Liver (tissue), 8 donors: ENCODE measurements at regions not wholly inside any gene's neighbourhood (a gene's known extent, or its start where the extent isn't known, plus 50 kb on each side); places are given as distances from the start of the nearest gene placed in this dataset.

Experiments used
- DNase-seq: peaks from one replicate; pipeline ENCODE4 v3.0.0-alpha.2; 2017; ENCODE audit warnings: low spot score
- H3K27ac ChIP-seq, 2 donors: one replicate each; pipeline ENCODE4 v1.7.0; 2013; ENCODE audit warnings: inconsistent platforms in 2 of 2, low read length in 2 of 2, control low read depth in 1 of 2, low read depth in 1 of 2, mild to moderate bottlenecking in 1 of 2
- H3K27me3 ChIP-seq, 4 donors: one replicate each; pipeline versions ENCODE4 v1.6.1 to v1.7.0; 2013; ENCODE audit warnings: low read length in 3 of 4, inconsistent platforms in 1 of 4, mild to moderate bottlenecking in 1 of 4, moderate library complexity in 1 of 4; ENCODE audit not compliant: control insufficient read depth in 4 of 4, insufficient read depth in 4 of 4
- H3K36me3 ChIP-seq, 4 donors: one replicate each; pipeline versions ENCODE4 v1.6.1 to v1.7.0; 2013; ENCODE audit warnings: low read length in 3 of 4, mild to moderate bottlenecking in 3 of 4, low read depth in 1 of 4, moderate library complexity in 1 of 4; ENCODE audit not compliant: control insufficient read depth in 4 of 4, insufficient read depth in 3 of 4
- H3K4me1 ChIP-seq, 4 donors: one replicate each; pipeline versions ENCODE4 v1.6.1 to v1.7.0; 2013; ENCODE audit warnings: low read length in 3 of 4, mild to moderate bottlenecking in 3 of 4, moderate library complexity in 1 of 4; ENCODE audit not compliant: control insufficient read depth in 4 of 4, insufficient read depth in 4 of 4
- H3K4me3 ChIP-seq, 3 donors: one replicate each; pipeline versions ENCODE4 v1.6.1 to v1.7.0; 2013; ENCODE audit warnings: low read length in 3 of 3, control low read depth in 1 of 3, low read depth in 1 of 3, mild to moderate bottlenecking in 1 of 3
- H3K9ac ChIP-seq, 2 donors: one replicate each; pipeline ENCODE4 v1.7.0; 2013; ENCODE audit warnings: low read length in 2 of 2, mild to moderate bottlenecking in 2 of 2, moderate library complexity in 2 of 2, control low read depth in 1 of 2, low read depth in 1 of 2
- H3K9me3 ChIP-seq, 4 donors: one replicate each; pipeline versions ENCODE4 v1.6.1 to v1.7.0; 2013; ENCODE audit warnings: low read length in 3 of 4; ENCODE audit not compliant: control insufficient read depth in 4 of 4
- CTCF ChIP-seq: fragments of 150-350 bp; IDR thresholded peaks from 2 replicates; pipeline ENCODE4 v1.5.1; 2017; ENCODE audit warnings: improper control_type of control experiment, low read depth, low read length; ENCODE audit not compliant: missing input control
- EGR1 ChIP-seq, 2 donors: IDR thresholded peaks; 2 replicates each; pipeline ENCODE4 v1.6.1; 2016 to 2018; ENCODE audit warnings: antibody characterized with exemption in 2 of 2, low read depth in 2 of 2
- FOXA1 ChIP-seq: IDR thresholded peaks from 2 replicates; pipeline ENCODE4 v1.6.1; 2016; ENCODE audit warnings: antibody characterized with exemption
- FOXA2 ChIP-seq: IDR thresholded peaks from 2 replicates; pipeline ENCODE4 v1.6.1; 2016; ENCODE audit warnings: antibody characterized with exemption
- GABPA ChIP-seq, 2 donors: IDR thresholded peaks in 1 of 2; conservative IDR thresholded peaks in 1 of 2; 2 replicates each; pipeline ENCODE4 v1.6.1; 2016; ENCODE audit warnings: antibody characterized with exemption in 2 of 2, mild to moderate bottlenecking in 1 of 2, moderate library complexity in 1 of 2
- HNF4A ChIP-seq, 2 donors: conservative IDR thresholded peaks; 2 replicates each; pipeline ENCODE4 v1.6.1; 2016; ENCODE audit warnings: antibody characterized with exemption in 2 of 2, mild to moderate bottlenecking in 2 of 2
- HNF4G ChIP-seq: IDR thresholded peaks from 2 replicates; pipeline ENCODE4 v1.6.1; 2016; ENCODE audit warnings: antibody characterized with exemption
- JUND ChIP-seq, 2 donors: IDR thresholded peaks; 2 replicates each; pipeline ENCODE4 v1.6.1; 2016; ENCODE audit warnings: antibody characterized with exemption in 2 of 2
- NR2F2 ChIP-seq: IDR thresholded peaks from 2 replicates; pipeline ENCODE4 v1.6.1; 2016; ENCODE audit warnings: antibody characterized with exemption
- RAD21 ChIP-seq, 2 donors: IDR thresholded peaks; 2 replicates each; pipeline ENCODE4 v1.6.1; 2016; ENCODE audit warnings: antibody characterized with exemption in 2 of 2, mild to moderate bottlenecking in 2 of 2
- RXRA ChIP-seq, 2 donors: IDR thresholded peaks; 2 replicates each; pipeline ENCODE4 v1.6.1; 2017 to 2018; ENCODE audit warnings: antibody characterized with exemption in 2 of 2, mild to moderate bottlenecking in 1 of 2
- SP1 ChIP-seq: IDR thresholded peaks from 2 replicates; pipeline ENCODE4 v1.6.1; 2018; ENCODE audit warnings: antibody characterized with exemption, mild to moderate bottlenecking
- TAF1 ChIP-seq: conservative IDR thresholded peaks from 2 replicates; pipeline ENCODE4 v1.6.1; 2016; ENCODE audit warnings: antibody characterized with exemption, mild to moderate bottlenecking
- YY1 ChIP-seq: IDR thresholded peaks from 2 replicates; pipeline ENCODE4 v1.6.1; 2016; ENCODE audit warnings: antibody characterized with exemption, mild to moderate bottlenecking
- WGBS: extraction: QIAGEN DNeasy Blood & Tissue Kit; methylation state at CpG from one replicate; pipeline ENCODE4 v1.1.7; 2013; 5-methylcytosine and 5-hydroxymethylcytosine counted together
- TF ChIP-seq, protein P1 (sequence below): IDR thresholded peaks from 2 replicates; pipeline ENCODE4 v1.6.1; 2016; ENCODE audit warnings: antibody characterized with exemption
- TF ChIP-seq, protein P2 (sequence below): IDR thresholded peaks from 2 replicates; pipeline ENCODE4 v1.6.1; 2016; ENCODE audit warnings: antibody characterized with exemption
- donor health status: healthy.
- donor health status: healthy.
- donor health status: healthy.
- donor health status: healthy.
- donor health status: healthy.

DNA sequence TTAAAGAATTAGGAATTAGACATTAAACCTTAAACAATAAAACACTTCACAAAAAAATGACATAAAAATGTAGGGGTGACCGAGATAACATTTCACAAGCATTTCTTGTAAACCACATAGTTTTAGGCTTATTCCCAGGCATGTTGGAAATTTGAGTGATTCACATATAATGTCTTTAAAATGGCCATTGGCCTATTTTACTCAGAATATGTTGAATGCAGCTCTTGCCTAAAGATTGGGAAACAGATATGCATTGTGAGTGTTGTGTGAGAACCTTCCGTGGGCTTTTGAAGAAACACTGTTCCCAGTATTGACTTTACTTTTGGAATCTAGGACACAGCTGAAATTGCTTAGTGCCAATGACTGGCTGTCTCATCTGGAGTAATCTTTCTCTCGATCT, 79.6 kb downstream of the ARL5B start:
- Histone ChIP-seq H3K27ac (no peak overlapping the region), H3K9me3 (peaks cover 0 to 3% (median 1%) of the 10 kb centered on the region in 4 donors), H3K27me3 (no peaks in the 10 kb centered on the region), H3K9ac (no peak overlapping the region), H3K4me3 (no peak overlapping the region), H3K4me1 (no peaks in the 10 kb centered on the region), H3K36me3 (no peaks in the 10 kb centered on the region)
- 64% methylated on average over 3 of the region's 3 CpGs for WGBS
- TF ChIP-seq HNF4G, result no peak
- DNase-seq, result no peak

DNA sequence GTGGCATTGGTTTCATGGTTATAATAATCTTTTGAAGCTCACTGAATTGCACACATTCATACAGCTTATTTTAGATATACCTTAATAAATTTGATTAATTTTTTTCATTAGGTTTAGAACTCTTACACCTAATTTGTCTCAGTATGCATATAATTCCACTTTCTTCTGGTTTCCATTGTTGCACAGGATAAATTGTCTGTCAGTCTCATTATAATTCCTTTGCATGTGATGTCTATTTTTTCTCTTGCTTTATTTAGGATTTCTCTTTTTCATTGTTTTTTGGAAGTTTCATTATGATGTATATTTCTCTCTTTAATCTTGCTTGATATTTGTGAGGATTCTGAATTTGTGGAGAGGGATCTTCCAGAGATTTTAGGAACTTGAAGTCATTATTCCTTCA, 84.7 kb downstream of the ARL5B start:
- TF ChIP-seq RXRA (IDR thresholded peaks at IDR 0.05) (no peak), HNF4G (no peak), EGR1 (IDR thresholded peaks at IDR 0.05; ENCODE audit: low read depth in 2 of 2) (no peak)
- TF ChIP-seq, protein P1, sequence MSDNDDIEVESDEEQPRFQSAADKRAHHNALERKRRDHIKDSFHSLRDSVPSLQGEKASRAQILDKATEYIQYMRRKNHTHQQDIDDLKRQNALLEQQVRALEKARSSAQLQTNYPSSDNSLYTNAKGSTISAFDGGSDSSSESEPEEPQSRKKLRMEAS, result no peak
- Histone ChIP-seq H3K27ac (no peak overlapping the region), H3K4me3 (no peak overlapping the region), H3K36me3 (no peaks in the 10 kb centered on the region), H3K4me1 (no peaks in the 10 kb centered on the region), H3K9me3 (peaks cover 0 to 6% (median 1%) of the 10 kb centered on the region in 4 donors), H3K27me3 (peaks cover 0 to 4% (median 0%) of the 10 kb centered on the region in 4 donors), H3K9ac (no peak overlapping the region)
- DNase-seq, result no peak

DNA sequence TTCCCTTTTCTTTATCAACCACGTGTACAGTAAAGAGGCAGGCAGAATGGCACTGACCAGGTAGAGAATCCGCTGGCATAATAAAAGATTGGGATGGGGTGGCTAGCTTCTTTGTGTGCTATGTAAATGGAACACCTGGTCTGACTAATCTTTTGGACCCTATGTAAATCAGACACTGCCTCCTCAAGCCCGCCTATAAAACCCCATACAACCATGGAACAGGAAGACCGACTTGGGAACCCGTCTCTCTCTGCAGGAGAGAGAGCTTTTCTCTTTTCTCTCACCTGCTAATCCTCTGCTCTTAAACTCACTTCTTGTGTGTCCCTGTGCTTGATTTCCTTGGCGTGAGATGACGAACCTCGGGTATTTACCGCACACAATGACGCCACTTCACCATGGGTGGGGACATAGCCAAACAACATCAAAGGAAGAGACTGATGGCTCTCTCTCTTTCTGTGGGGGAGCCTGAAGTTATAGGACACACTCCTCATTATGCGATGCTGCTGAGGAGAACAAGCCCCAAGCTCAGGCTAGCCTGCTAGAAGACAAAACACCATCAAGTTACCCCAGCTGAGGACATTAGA, 94.2 kb downstream of the ARL5B start:
- no peak for DNase-seq
- Histone ChIP-seq H3K36me3 (no peaks in the 10 kb centered on the region), H3K4me3 (no peak overlapping the region), H3K27ac (no peak overlapping the region), H3K9me3 (peaks cover 0 to 3% (median 0%) of the 10 kb centered on the region in 4 donors), H3K9ac (no peak overlapping the region), H3K4me1 (no peaks in the 10 kb centered on the region), H3K27me3 (no peaks in the 10 kb centered on the region)
- TF ChIP-seq EGR1 (IDR thresholded peaks at IDR 0.05; ENCODE audit: low read depth in 2 of 2) (no peak), SP1 (no peak)
- WGBS, result 58% methylated on average over 11 of the region's 11 CpGs

- H3K27ac ChIP-seq, result no peak overlapping the region
Observed at GRCh38 chr10:18759575-18759974, 100.3 kb downstream of the ARL5B start.

GRCh38 chr10:18760836-18761235, 101.6 kb downstream of the ARL5B start:
- Histone ChIP-seq H3K36me3 (no peaks in the 10 kb centered on the region), H3K27ac (no peak overlapping the region), H3K4me1 (no peaks in the 10 kb centered on the region), H3K9ac (no peak overlapping the region), H3K4me3 (no peak overlapping the region), H3K9me3 (no peaks in the 10 kb centered on the region), H3K27me3 (no peaks in the 10 kb centered on the region)
- 86% methylated on average over 4 of the region's 4 CpGs for WGBS
- no peak for DNase-seq
- no peak for TF ChIP-seq JUND (IDR thresholded peaks at IDR 0.05)
- TF ChIP-seq SP1, result no peak
- TF ChIP-seq RAD21 (IDR thresholded peaks at IDR 0.05), result no peak
- TF ChIP-seq TAF1, result no peak
- TF ChIP-seq, protein P1, result no peak
- TF ChIP-seq FOXA2, result no peak
- TF ChIP-seq FOXA1, result no peak
- TF ChIP-seq GABPA (IDR thresholded peaks at IDR 0.05 in 1 of 2, conservative IDR thresholded peaks at IDR 0.05 in 1 of 2), result no peak
- no peak for TF ChIP-seq NR2F2
- TF ChIP-seq HNF4A (conservative IDR thresholded peaks at IDR 0.05), result no peak
- no peak for TF ChIP-seq CTCF

More at GRCh38 chr10:18759575-18759974, 100.3 kb downstream of the ARL5B start:
- Histone ChIP-seq H3K36me3 (no peaks in the 10 kb centered on the region), H3K27me3 (no peaks in the 10 kb centered on the region), H3K9ac (no peak overlapping the region), H3K4me1 (no peaks in the 10 kb centered on the region), H3K9me3 (no peaks in the 10 kb centered on the region), H3K4me3 (no peak overlapping the region)
- 76% methylated on average over 1 of the region's 1 CpG for WGBS
- no peak for TF ChIP-seq NR2F2
- TF ChIP-seq RAD21 (IDR thresholded peaks at IDR 0.05), result no peak
- TF ChIP-seq YY1, result no peak
- TF ChIP-seq, protein P2, sequence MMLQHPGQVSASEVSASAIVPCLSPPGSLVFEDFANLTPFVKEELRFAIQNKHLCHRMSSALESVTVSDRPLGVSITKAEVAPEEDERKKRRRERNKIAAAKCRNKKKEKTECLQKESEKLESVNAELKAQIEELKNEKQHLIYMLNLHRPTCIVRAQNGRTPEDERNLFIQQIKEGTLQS, result no peak
- TF ChIP-seq HNF4G, result no peak
- TF ChIP-seq EGR1 (IDR thresholded peaks at IDR 0.05; ENCODE audit: low read depth in 2 of 2), result no peak
- TF ChIP-seq FOXA2, result no peak
- TF ChIP-seq FOXA1, result no peak
- DNase-seq, result no peak
